NK-92 (cell line): ENCODE measurements at regions not wholly inside any gene's neighbourhood (a gene's known extent, or its start where the extent isn't known, plus 50 kb on each side); places are given as distances from the start of the nearest gene placed in this dataset.
"Not testable (repeated sequence)": the region's sequence is repeated elsewhere in the genome, so short reads cannot be mapped to it uniquely, and the experiment has no call there.

Experiments used
- DNase-seq: peaks from one replicate; lab custom pipeline; 2025; ENCODE audit not compliant: unreplicated experiment; lab: John Stamatoyannopoulos, UW

GRCh38 chr2:234375176-234375880 lies 121.6 kb downstream of the ARL4C start:
- DNase-seq = no peak

- DNase-seq = no peak
Observed at GRCh38 chr2:234374736-234375135, 122.1 kb downstream of the ARL4C start.

GRCh38 chr2:234374150-234374508 lies 122.8 kb downstream of the ARL4C start:
- no peak for DNase-seq

GRCh38 chr2:234373481-234374149 lies 123.3 kb downstream of the ARL4C start:
- no peak for DNase-seq

- no peak for DNase-seq
Observed at GRCh38 chr2:234373060-234373459, 123.8 kb downstream of the ARL4C start.

- no peak for DNase-seq
Observed at GRCh38 chr2:234372506-234372905, 124.4 kb downstream of the ARL4C start.

GRCh38 chr2:234368861-234369261 lies 128.0 kb downstream of the ARL4C start:
- DNase-seq = no peak

GRCh38 chr2:234366891-234367290 lies 130.0 kb downstream of the ARL4C start:
- DNase-seq = no peak

GRCh38 chr2:234364661-234365060 lies 132.2 kb downstream of the ARL4C start:
- no peak for DNase-seq

- no peak for DNase-seq
Observed at GRCh38 chr2:234363647-234364294, 133.1 kb downstream of the ARL4C start.

- no peak for DNase-seq
Observed at GRCh38 chr2:234363011-234363487, 133.8 kb downstream of the ARL4C start.

- not testable (repeated sequence) for DNase-seq
Observed at GRCh38 chr2:234360313-234360975, 136.4 kb downstream of the ARL4C start.

- no peak for DNase-seq
Observed at GRCh38 chr2:234357666-234358065, 139.2 kb downstream of the ARL4C start.

GRCh38 chr2:234355808-234356365 lies 141.0 kb downstream of the ARL4C start:
- DNase-seq = no peak

GRCh38 chr2:234355021-234355720 lies 141.7 kb downstream of the ARL4C start:
- no peak for DNase-seq

- no peak for DNase-seq
Observed at GRCh38 chr2:234352270-234352669, 144.6 kb downstream of the ARL4C start.

- not testable (repeated sequence) for DNase-seq
Observed at GRCh38 chr2:234351866-234352265, 145.0 kb downstream of the ARL4C start.

GRCh38 chr2:234348081-234348480 lies 148.8 kb downstream of the ARL4C start:
- DNase-seq = no peak

GRCh38 chr2:234345921-234346320 lies 151.0 kb downstream of the ARL4C start:
- DNase-seq = no peak

GRCh38 chr2:234344012-234344411 lies 152.9 kb downstream of the ARL4C start:
- DNase-seq = no peak

- DNase-seq = no peak
Observed at GRCh38 chr2:234343372-234343771, 153.5 kb downstream of the ARL4C start.
